Esophagus muscularis mucosa (tissue), 3 donors: ENCODE measurements at regions not wholly inside any gene's neighbourhood (a gene's known extent, or its start where the extent isn't known, plus 50 kb on each side); places are given as distances from the start of the nearest gene placed in this dataset.

Experiments used
- CTCF ChIP-seq, 3 experiments: fragments of 200-600 bp in 2 of 3; fragments of 450-650 bp in 1 of 3; sonication (generic) in 2 of 3; IDR thresholded peaks; one replicate each; pipeline ENCODE4 v1.5.1; 2017 to 2019; ENCODE audit warnings: antibody characterized with exemption in 3 of 3, mild to moderate bottlenecking in 2 of 3, moderate library complexity in 1 of 3
- POLR2A ChIP-seq: fragments of 450-650 bp; IDR thresholded peaks from one replicate; pipeline ENCODE4 v1.6.1; 2017; ENCODE audit warnings: antibody characterized with exemption, moderate library complexity, mild to moderate bottlenecking, low read depth

- TF ChIP-seq POLR2A (no peak), CTCF (IDR thresholded peaks at IDR 0.05) (peak; percentile 37 to 70 (median 53))
Measured at GRCh38 chr11:43567396-43567975, 113.1 kb upstream of the HSD17B12 start.
